ENCODE measurements at regions not wholly inside any gene's neighbourhood (a gene's known extent, or its start where the extent isn't known, plus 50 kb on each side); places are given as distances from the start of the nearest gene placed in this dataset.

DNA sequence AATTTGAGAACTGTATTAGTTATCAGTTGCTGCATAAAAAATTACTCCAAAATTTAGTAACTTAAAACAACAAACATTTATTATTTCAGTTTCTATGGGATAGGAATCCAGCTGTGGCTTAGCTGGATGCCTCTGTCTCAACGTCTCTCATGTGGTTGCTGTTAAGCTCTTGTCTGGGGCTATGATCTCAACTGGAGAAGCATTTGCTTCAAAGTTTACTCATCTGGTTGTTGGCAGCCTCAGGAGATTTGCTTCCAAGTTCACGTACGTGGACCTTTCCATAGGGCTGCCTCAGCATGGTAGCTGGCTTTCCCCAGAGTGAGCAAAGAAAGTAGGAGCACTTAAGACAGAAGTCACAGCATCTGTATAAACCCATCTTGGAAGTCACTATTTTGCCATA, 144.9 kb upstream of the SESN3 start:
- TF ChIP-seq EZH2 (IDR thresholded peaks at IDR 0.05; ENCODE audit: borderline replicate concordance) = no peak
- TF ChIP-seq, protein P1, sequence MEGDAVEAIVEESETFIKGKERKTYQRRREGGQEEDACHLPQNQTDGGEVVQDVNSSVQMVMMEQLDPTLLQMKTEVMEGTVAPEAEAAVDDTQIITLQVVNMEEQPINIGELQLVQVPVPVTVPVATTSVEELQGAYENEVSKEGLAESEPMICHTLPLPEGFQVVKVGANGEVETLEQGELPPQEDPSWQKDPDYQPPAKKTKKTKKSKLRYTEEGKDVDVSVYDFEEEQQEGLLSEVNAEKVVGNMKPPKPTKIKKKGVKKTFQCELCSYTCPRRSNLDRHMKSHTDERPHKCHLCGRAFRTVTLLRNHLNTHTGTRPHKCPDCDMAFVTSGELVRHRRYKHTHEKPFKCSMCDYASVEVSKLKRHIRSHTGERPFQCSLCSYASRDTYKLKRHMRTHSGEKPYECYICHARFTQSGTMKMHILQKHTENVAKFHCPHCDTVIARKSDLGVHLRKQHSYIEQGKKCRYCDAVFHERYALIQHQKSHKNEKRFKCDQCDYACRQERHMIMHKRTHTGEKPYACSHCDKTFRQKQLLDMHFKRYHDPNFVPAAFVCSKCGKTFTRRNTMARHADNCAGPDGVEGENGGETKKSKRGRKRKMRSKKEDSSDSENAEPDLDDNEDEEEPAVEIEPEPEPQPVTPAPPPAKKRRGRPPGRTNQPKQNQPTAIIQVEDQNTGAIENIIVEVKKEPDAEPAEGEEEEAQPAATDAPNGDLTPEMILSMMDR (IDR thresholded peaks at IDR 0.05; ENCODE audit: poor library complexity) = no peak
